ENCODE measurements at regions not wholly inside any gene's neighbourhood (a gene's known extent, or its start where the extent isn't known, plus 50 kb on each side); places are given as distances from the start of the nearest gene placed in this dataset.
A peak's percentile ranks its signal among the peaks of the same experiment; 100 is the strongest.

DNA sequence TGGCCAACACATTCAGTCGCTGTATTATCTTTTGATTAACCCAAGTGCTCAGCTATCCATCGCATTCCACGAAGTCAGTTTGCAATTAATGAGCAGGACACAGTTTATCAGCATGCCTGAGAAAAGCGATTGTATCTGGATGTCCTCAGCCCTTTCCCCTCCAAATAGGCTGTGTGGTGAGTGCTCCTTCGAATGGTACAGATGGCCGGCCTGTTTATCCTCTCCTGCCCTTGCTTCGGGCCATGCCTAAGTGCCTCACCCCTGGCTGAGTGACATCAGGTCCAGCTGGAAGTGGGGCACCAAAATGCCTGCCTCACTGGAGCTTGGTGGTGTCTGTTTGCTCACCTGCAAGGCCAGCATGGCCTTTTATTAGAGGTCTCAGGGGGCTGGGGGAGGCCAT lies 317.3 kb downstream of the GADD45G start:
- DNase-seq: no peak

DNA sequence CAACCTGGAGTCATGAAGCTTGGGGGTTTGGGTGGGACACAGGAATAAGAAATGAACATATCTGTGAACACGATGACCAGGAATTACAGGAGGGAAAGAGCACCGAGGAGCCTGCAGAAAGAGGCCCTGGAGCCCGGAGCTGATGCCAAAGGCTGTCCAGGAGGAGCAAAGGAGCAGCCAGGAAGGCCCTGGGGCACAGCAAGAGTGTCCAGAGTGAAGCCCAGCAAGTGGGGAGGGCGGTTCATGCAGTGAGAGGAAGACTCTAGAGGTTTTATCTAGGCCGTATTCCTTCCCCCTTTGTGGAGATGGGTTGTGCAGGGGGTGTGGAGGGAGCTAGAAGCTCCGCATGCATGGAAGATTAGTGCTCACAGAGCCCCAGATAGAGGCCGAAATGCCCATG lies 318.4 kb downstream of the GADD45G start:
- DNase-seq: no peak

DNA sequence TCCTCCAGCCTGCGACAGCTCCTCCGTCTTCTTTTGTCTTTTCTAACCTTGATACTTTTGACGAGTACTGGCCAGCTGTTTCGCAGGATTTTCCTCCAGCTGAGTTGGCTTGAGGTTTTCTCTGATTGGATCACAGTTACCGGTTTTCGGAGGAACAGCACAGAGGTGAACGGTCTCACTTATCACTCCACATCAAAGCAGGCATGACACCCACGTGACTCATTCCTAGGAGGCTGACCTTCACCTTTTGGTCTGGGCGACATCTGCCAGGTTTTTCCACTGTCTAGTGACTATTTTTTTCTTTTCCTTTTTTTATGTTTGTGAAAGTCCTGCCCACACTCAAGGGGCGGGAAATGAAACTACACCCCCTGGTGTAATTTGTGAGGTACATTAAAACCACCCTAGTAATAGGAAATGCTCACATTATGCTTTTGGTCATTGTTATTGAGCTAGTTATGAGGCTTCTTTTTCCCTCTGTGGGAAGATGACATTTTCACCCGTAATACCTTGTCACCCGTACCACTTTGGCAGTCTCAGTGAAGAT lies 319.2 kb downstream of the GADD45G start:
- no peak for DNase-seq

DNA sequence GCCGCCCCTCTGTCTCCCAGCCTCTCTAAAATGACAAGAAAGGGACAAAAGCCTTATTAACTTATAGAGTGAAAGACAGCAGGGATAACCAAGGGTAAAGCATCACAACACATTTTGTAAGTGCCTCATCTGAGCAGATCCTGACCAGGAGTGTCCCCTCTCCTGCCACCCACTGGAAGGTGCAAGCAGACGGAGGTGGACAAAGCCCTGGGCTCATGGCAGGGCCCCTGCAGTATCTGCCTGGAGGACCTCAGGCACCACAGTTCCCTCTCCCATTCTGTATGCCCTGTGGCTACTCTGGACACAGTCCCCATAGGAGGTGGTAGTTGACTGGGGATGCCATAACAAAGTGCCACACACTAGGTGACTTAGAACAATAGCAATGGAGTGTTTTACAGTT lies 319.8 kb downstream of the GADD45G start:
- no peak for DNase-seq

DNA sequence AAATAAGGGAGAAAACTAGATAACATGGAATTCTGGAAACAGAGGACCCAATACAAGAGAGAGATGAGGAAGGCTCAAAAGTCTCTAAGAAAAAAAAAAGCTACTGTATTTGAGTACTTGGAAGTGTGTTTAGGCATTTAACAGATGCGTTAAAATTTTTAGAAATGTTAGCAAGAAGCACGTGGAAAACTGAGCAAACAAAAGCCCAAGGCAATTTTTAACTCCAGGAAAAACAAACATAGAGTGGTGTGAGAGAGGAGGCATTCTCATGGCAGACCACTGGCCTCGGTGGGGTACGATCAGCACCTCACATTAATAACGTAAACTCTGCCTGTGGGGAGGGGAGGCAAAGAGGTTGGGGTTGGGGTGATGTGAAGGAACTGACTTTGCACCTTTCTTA lies 321.4 kb downstream of the GADD45G start:
- no peak for DNase-seq

DNA sequence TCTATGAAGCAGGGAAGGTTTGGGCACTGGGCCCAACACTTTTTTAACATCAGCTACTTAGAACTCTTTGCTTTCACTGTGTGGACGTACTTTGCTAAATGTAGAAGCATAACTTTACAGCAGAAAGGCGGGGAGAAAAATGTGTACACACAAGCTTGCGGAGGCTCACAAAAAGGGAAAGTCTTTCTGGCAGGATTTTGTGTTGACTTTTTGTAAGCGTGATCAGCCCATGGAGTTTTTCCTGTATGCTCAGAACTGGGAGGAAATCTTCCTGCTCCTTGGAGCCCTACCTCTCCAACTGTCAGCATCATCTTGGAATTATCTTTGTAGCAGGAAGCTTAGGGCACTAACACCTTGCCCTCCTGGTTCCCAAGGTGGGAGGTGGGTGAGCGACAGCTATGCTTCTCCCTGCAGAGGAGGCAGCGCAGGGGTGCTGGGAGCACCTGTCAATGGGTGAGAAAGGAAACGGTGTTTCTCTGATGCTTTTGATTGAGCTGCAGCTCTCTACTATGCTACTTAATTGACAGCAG lies 321.9 kb downstream of the GADD45G start:
- DNase-seq: no peak

DNA sequence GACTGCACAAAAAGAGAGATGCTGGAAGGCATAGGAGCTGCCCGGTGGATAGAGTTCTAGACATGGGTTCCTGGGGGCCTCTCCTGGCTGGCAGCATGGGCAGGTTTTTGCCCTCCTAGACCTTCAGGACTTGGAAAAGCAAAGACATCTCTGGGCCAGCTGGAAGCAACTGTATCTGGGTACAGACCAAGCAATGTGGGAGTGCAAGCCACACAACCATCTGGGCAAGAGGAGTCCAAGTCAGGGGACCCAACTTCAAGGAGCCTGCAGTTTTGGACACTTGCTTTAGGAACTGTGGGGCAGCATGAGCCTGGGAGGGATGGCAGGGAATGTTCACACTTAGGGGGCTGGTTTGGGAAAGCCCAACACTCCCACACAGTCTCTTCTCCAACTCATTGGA lies 323.3 kb downstream of the GADD45G start:
- no peak for DNase-seq

DNA sequence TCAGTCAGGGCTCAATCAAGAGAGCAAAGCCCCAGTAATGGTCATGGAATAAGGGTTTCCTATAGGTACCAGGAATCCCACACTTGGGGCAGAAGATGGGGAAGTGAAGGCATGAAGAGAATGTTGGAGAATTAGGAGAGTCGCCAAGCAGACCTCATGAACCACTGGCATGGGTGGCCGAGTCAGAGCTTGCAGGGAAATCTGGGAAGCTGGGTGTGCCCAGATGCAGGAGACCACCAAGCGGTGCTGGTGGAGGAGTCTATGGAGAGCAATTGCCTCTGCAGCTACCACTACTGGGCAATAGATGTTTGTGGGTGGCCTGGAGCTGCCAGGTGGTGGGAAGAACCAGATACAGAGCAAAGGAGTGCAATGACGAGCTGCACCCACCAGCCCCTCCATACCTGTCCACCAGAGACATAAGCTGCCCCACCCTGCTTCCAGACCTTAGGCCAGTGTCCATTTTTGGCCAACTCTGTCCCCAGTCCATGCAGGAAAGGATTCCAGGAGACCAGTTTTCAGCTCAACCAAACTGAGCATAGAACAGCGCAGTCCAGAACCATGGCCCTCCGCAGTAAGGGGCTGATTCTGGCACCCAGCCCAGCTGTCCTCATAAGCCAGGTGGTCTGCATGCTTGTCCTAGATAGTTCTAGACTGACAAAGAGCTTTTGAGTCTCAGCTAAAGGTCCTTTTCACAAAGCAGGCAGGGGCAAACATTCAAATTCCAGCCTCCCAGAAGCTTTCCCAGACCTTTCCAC lies 323.9 kb downstream of the GADD45G start:
- DNase-seq: no peak

DNA sequence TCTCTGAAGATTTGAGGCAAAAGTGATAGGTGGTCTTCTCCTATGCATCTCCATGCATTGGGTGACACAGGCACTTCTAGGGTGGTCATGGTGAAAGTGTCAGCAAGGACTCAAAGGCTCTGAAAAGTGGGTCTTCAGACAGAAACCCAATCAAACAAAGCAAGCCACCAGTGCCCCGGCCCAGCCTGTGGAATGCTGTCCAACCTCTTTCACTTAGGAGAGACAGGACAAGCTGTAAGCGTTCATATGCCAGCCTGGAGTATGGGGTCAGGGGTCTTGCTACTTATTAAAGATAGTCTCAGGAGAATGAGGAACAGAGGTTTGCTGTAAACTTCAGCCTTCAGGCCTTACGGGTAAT lies 324.5 kb downstream of the GADD45G start:
- DNase-seq: no peak

DNA sequence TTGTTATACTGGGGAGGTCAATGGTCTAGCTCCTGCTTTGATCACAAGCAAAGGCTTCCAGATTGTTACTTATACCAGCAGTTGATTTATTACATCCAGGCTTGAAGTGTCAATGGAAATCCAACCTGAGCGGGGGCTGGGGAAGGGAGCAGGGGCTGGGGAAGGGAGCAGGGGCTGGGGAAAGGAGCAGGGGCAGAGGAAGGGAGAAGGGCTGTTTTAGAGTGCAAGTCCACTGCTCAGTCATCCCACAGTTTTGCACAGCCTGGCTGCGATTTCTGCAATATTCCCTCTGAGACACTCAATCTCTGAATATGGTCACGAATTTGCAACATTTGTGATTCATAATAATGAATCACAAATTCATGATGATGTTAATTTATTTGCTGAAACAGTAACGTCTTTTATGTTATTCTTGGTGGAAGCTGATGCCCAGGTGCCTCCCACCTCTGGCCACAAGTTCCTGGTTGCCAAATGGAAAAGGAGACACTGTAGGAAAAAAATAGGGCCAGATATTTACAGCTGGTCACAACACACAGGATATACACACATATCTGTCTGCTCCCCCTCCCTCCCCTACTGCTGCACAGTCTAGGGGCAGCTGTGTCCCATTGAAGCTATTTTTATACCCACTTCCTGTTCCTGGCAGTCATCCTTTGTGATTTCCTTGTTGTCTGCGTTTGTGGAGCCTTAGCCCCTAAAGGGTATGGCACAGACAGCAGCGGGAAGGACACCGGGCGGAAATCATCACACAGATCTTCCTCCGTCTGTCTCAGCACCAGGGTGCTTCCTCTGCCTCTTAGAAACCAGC lies 325.1 kb downstream of the GADD45G start:
- DNase-seq: peak; percentile 19

DNA sequence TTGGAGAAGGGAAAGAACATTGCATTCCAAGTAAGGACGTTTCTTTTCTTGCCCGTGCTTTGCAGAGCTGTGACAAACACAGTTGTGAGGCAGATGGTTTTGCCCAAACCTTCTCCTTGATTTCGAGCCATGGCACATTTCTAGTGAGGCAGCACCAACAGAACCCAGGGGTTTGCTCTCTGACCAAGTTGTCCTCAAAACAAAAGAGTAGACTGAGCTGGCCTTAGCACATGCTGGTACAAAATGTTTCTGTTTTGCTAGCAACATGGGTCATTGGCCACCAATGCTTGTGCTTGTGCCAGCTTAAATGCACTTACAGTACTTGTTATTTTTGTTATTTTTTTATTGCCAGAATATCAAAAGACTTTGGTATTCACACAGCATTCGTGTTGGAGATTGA lies 328.8 kb downstream of the GADD45G start:
- DNase-seq: no peak

DNA sequence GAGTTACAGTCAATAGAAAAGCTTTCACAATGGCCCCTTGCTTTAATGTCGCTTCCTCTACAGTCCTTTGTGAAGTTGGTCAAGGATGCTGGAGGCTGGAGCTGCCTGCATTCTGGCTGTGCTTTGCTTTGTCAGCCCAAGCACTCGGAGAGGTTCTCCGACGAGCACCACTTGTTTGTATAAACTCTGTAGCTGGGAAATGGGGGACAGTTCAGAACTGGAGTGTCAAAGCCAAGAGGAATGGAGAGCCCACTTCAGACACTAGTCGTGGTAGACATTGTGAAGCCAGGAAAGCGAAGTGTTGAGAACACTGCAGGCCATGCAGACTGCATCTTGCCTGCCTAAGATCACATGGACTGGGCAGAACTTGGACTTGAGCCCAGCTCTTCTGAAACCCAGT lies 330.3 kb downstream of the GADD45G start:
- no peak for DNase-seq

DNA sequence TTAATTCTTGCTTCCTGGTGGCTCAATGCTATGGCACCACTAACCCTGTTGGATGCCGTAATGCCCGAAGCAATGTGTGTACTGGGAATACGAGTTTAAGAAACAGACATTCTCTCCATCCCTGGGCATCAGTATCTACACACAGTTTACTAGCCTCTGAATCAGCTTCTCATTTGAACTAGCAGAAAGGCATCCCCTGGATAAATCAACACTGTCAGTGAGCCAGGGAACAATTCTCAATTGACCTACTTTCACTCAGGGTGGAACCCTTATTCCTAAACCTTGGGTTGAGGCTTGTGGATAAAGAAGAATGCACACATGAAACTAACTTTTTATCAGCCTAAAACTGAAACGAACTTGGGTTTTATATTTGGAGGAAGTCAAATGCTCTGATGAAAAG lies 331.0 kb downstream of the GADD45G start:
- DNase-seq: no peak

DNA sequence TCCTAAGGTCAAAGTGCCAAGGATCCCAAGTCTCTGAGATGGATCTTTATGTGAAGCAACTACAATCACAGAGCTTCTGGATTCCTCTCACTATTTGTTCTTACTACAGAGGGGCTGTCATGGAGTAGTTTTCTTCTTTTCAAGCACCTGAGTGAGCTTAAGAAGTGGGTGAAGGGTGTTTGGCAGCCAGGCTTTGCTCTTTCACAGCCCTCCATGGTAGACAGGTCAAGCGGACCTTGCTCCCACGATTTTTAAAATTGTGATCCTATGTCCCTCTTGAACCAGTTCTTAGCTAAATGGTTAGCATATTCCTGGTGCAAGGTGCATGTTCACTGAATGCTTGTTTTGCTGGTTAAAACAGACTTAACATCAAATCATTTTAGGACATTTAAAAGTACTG lies 332.2 kb downstream of the GADD45G start:
- DNase-seq: no peak

DNA sequence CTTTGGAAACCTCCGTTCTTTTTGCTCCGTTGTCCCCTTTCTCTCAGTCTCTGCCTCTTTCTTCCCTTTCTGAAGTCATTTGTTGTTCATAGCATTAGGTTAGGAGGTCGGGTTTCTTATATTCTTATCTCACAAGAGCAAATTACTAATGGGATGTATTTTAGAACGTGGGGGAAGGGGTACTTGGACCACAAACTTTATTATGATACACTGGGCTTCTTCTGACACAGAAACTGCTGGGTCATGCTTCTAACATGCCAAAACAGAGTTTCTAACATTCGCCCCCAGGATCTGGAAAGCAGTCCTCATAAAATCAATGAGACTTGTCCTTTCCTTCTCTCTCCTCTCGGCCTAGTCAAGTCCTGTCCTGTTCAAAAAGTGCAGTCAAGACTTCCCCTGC lies 334.4 kb downstream of the GADD45G start:
- DNase-seq: no peak

DNA sequence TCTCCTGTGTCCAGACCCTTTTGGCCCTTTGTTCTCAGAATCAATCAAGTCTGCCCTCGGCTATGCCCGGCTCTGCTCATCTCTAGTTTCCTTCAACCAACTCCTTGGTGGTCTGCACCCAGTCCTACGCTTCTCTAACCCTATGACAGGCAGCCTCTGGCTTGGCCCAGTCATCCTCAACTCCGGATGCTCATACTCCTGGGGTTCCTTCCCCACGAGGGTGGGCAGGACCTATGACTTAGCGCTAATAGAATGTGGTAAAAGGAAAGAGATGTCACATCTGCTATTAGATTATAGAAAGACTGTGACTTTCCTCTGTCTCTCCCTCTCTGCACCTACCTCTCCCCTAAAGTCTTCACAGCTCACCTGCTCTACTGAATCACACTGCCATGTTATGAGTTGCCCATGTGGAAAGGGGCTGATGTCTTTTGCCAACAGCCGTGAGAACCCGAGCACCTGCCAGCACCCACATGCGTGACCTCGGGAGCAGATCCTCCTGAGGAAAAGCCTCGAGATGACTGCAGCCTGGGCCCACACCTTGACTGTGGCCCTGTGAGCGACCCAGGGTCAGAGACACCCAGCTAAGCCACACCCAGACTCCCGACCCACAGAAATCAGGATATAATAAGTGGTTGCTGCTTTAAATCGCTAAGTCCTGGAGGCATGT lies 334.9 kb downstream of the GADD45G start:
- no peak for DNase-seq

DNA sequence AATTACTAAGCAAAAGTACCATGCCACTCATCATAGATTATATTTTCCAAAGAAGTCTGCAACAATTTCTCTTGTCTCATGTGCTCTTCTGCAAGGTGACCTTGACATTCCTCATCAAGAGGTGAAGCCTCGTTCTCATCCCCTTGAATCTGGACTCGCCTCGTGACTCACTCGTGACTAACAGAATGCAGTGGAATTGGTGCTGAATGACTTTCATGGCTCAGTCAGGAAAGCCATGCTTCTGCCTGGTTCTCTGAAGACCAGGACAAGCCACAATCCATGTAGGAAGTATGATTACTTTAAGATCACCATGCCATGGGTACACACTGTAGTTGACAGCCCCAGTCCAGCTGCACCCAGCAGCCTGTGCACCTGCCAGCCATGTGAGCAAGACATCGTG lies 335.8 kb downstream of the GADD45G start:
- no peak for DNase-seq

DNA sequence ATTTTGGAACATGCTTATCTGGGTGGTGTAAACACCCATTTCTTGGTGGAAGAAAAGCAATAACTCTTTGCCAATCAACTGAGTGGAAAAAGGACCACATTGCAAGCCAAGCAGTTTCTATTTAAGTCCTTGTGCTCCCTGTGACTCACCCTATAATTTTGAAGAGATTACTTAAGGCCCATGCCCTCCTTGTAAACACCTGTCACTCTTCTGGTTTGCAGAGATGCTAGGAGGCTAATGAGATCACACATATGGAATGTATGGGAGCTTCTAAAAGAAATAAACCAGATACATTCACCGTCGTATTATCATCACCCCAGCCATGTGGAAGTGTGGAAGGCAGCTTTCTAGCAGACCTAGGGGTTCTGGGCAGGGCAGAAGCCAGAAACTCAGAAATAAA lies 337.1 kb downstream of the GADD45G start:
- DNase-seq: no peak

DNA sequence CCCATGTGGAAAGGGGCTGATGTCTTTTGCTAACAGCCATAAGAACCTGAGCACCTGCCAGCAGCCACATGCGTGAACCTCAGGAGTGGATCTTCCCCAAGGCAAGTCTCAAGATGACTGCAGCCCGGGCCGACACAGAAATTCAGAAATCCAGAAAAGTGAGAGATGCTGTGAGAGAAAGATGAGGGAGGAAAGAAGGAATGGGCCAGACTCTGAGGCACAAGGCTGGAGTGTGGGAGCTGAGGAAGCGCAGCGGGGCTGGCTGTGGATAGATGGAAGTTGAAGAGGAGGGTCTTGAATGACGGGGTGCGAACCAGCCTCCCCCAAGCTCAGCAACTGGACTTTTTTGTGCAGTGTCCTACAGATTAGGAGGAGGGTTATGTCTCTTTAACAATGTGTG lies 337.8 kb downstream of the GADD45G start:
- DNase-seq: no peak

DNA sequence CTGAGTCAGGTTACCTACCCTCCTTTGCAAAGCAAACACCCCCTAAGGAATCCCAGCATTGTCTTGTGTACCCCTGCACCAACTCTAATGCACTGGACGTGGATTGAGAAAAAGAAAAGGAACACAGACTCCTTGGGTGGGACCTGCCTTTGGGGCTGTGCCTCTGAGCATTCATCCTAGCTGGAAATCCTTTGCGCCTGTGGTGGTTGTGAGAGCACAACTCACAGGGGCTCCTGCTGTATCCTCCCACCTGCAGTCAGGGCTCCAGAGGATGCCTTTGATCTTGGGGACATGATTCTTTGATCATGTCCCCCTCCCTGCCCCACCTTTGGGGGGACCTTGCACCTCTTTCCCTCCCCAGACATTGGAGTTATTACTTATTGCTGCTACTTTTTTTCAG lies 338.5 kb downstream of the GADD45G start:
- DNase-seq: no peak

DNA sequence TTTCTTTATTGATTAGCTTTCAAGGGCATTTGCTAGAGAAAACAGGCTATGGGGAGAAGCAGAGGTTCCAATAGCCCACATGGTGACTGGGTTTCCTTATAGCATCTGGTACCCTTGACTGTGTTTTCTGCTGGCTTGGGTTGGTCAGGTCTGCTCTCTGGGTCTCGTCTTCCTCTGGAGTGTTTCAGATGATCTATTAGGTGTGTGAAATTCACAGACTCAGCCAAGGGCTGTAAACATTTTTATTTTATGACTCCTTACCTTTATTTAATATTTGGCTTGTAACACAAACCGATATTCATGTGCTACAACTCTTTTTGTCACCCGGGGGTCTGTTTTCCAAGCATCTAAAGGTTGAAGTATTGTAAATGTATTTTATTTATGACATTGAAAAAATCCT lies 338.9 kb downstream of the GADD45G start:
- DNase-seq: no peak

DNA sequence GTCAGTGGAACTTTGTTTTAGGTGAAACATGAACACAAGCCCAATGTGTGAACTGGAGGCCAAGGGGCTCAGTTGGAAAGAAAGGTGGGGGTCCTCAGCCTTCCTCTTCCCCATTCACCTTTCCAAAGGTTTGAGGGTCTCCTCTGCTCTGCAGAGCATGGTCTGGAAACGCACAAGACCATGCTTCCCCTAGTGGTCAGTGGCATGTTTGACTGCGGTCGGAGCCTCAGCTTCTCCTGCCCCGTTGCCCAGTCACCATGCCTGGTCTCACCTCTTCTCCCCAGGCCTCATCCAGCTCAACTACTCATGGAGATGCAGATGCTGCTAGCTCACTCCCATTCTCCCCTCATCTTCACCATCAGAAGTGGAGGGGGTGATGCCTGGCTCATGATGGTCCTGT lies 340.3 kb downstream of the GADD45G start:
- no peak for DNase-seq

DNA sequence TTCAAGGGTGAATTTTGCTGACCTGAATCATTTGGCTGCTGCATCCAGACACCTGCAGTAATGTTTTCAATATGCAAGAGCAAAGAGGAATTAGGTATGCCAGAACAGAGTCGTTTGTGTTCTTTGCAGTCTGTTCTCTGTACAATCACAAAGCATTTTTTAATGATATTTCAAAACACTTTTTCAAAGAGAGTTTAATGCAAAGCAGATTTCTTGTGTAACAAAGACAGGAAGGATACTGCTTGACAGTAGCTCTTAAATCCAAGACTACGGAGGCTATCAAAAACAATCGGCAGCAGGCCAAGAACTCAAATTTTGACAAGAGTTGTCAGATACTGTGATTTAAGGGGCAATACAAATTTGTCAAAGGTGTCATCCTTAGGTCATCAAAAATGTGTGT lies 341.9 kb downstream of the GADD45G start:
- DNase-seq: no peak

DNA sequence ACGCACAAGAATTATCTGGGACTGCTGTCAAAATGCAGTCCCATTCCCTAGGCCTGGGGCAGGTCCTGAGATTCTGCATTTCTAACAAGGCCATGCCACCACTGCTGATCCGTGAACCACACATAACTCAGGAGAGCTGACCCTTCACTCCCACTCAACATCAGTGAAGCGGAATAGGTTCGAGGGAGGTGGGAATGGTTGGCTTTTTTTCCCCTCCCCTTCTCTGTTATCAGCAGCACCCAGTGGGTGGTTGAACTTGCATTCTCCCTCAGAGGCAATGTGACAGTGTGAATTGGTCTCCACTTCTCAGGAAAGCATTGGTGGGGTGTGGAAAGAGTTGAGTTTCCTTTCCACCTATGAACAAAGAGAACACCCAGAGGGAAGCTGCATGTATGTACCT lies 344.3 kb downstream of the GADD45G start:
- no peak for DNase-seq
